ENCODE measurements at regions not wholly inside any gene's neighbourhood (a gene's known extent, or its start where the extent isn't known, plus 50 kb on each side); places are given as distances from the start of the nearest gene placed in this dataset.

- Histone ChIP-seq H3K9me3 (ENCODE audit: control insufficient read depth in 1 of 2, insufficient read depth in 1 of 2, low read depth in 1 of 2, low read length in 2 of 2) (no peaks in the 10 kb centered on the region), H3K9me2 (ENCODE audit: insufficient read depth) (no peaks in the 10 kb centered on the region), H3K4me1 (ENCODE audit: control insufficient read depth in 1 of 2, insufficient read depth in 2 of 2, low read length in 2 of 2) (no peaks in the 10 kb centered on the region), H3K4me3 (replicated peaks in 1 of 2; ENCODE audit: low read depth in 1 of 2, low read length in 2 of 2) (no peak overlapping the region), H3K9ac (ENCODE audit: low read length) (no peak overlapping the region), H2AFZ (ENCODE audit: low read depth, low read length, poor library complexity, severe bottlenecking) (no peak overlapping the region), H3K27me3 (ENCODE audit: insufficient read depth, low read length) (no peaks in the 10 kb centered on the region), H4K20me1 (ENCODE audit: insufficient read depth) (no peaks in the 10 kb centered on the region), H3K4me2 (ENCODE audit: low read length) (no peak overlapping the region), H3K27ac (ENCODE audit: low read depth, low read length) (no peak overlapping the region), H3K79me2 (ENCODE audit: insufficient read depth, low read length) (no peaks in the 10 kb centered on the region), H3K36me3 (ENCODE audit: control insufficient read depth in 1 of 2, insufficient read depth in 2 of 2, low read length in 2 of 2) (no peaks in the 10 kb centered on the region)
- ChIA-PET RAD21 (ENCODE audit: low non-redundant PET in 1 of 2, low total read pairs in 2 of 2, uncharacterized antibody in 2 of 2, unreplicated experiment in 2 of 2) (no interaction called here), POLR2A (no interaction called here), CTCF (no interaction called here)
- BruUV-seq (replicated peaks): no TSS peak
- TF ChIP-seq CBX3 (IDR thresholded peaks at IDR 0.05; ENCODE audit: low read depth) (no peak), FOSL1 (IDR thresholded peaks at IDR 0.05; ENCODE audit: low read depth) (no peak), YY1 (IDR thresholded peaks at IDR 0.05; ENCODE audit: extremely low read depth, insufficient replicate concordance, low read depth, low read length) (no peak), CEBPB (IDR thresholded peaks at IDR 0.05; ENCODE audit: low read depth) (no peak), ELF1 (IDR thresholded peaks at IDR 0.05; ENCODE audit: borderline replicate concordance, low read depth) (no peak), MAX (IDR thresholded peaks at IDR 0.05) (no peak), CTCF (IDR thresholded peaks at IDR 0.05 in 2 of 3, conservative IDR thresholded peaks at IDR 0.05 in 1 of 3; ENCODE audit: borderline replicate concordance in 1 of 3, insufficient read depth in 1 of 3, low read depth in 2 of 3, low read length in 2 of 3) (no peak), SRF (IDR thresholded peaks at IDR 0.05; ENCODE audit: low read depth) (no peak), TCF7L2 (IDR thresholded peaks at IDR 0.05; ENCODE audit: borderline replicate concordance, extremely low read depth, insufficient read depth, insufficient read length) (no peak)
- intact Hi-C loops (cut with micrococcal nuclease): no loop called here
- ATAC-seq (no peak), DNase-seq (ENCODE audit: low read depth, low spot score) (no peak)
These were observed 187.5 kb upstream of the ACVR2A start for GRCh38 chr2:147657086-147658000.
